GM18505 (cell line): ENCODE measurements at regions not wholly inside any gene's neighbourhood (a gene's known extent, or its start where the extent isn't known, plus 50 kb on each side); places are given as distances from the start of the nearest gene placed in this dataset.
"Not testable (repeated sequence)": the region's sequence is repeated elsewhere in the genome, so short reads cannot be mapped to it uniquely, and the experiment has no call there.

Source experiments
- ATAC-seq: cut with Tn5 transposase; IDR thresholded peaks from one replicate; pipeline ENCODE4 v1.9.1; 2021; ENCODE audit not compliant: unreplicated experiment
- POLR2A ChIP-seq: IDR thresholded peaks from 4 replicates; pipeline ENCODE4 v1.6.1; 2011; ENCODE audit warnings: borderline replicate concordance; ENCODE audit not compliant: insufficient read depth, insufficient read length; ENCODE audit errors: extremely low read depth

DNA sequence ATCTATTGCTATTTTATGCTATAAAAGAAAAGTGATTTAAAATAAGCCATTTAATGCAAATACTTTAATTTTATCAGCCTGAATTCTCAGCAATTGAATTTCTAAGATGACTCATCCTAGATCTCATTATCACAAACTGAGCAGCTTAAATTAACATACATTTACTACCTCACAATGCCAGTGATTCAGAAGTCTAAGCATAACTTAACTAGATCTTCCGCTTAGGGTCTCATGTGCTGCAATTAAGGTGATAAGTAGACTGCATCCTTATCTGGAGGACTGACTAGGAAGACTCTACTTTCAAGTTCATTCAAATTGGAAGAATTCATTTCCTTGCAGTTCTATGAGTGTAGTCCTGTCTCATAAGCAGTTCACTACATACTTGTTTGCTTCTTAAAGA, 286.6 kb downstream of the COL11A1 start:
- no peak for TF ChIP-seq POLR2A
- ATAC-seq = no peak

DNA sequence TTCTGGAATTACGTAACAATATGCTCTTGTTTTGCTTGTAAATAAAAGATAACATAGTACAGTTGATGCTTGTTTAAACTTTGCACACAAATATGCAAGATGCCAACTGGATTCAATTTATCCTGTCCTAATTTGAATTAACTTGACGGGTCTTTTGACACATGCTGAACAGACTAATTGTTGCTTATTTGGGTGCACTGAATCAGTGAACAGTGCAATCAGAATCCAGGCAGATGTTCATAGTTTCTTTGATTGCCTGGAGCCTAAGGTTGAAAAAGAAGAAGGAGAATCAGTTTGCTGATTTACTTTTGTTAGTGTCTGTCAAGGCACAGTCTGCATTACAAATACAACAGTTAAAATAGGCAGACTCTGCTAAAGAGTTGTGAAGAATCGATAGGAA, 307.9 kb downstream of the COL11A1 start:
- ATAC-seq = no peak
- TF ChIP-seq POLR2A = no peak

DNA sequence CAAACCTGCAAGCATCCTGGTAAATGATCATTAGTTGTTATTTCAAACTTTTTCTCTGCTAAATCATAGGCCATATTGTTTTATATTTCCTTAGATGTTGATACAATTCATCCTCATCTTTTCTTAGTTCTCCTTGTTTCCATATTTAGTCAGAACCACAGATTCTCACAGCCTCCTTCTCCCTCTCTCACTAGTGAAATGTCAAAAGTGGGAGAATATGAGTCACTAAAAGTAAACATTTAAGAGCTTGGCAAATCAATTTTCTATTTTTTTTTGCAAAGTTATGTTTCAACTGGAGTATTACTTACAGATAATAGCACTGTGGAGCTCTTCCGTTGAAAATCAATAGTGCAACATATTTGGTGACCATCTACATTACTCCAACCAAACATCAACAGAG, 308.8 kb downstream of the COL11A1 start:
- ATAC-seq = no peak
- TF ChIP-seq POLR2A = no peak

DNA sequence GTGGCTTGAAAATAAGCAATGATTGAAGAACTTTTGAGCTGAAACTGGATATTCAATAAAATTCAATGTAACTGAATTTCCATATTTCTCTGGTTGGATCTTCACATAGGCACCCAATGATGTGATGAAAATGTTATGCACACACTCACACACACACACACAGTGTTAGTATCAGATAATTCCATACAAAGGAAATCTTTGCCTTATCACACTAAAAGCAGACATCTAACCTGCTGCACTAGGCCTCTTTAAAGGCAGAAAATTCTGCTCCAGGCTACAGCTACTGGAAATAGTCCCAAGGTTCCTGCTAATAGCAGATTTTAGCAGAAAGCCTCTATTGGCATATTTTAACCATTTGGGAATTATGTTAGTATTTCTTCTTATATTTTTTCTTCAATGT, 309.6 kb downstream of the COL11A1 start:
- no peak for TF ChIP-seq POLR2A
- no peak for ATAC-seq

DNA sequence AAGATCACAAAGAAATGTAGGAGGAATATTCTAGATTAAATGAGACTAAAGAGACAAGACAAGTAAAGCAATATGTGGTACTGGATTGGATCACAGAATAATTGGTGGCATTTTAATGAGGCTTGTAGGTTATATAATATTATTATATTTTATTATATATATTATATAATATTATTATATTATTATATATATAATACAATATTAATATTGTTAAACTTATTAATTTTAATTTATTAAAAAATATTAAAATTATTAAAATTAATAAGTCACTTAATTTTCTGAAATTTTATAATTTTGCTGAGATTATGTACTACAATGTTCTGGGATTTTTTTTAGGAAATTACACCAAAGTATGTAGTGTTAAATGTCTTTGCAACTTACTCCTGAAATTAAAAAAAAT, 311.9 kb downstream of the COL11A1 start:
- TF ChIP-seq POLR2A = no peak
- ATAC-seq = no peak

DNA sequence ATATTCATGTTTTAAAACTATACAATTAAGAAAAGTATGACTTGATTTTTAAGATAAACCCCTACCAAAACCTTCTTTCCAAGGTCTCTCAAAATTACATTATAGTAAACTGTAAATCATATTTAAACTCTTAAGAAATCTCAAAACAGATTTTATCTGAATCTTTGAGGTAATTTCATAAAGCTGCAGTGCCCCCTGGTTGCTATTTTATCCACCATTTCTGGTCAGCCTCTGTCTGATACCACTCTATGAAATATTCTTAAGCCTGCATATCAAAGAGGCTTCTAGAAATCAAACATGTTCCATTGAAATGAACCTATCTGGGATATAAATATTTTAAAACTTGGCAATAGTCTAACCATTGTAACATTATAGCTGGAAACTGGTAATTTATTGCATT, 317.3 kb downstream of the COL11A1 start:
- TF ChIP-seq POLR2A = no peak
- ATAC-seq = no peak

DNA sequence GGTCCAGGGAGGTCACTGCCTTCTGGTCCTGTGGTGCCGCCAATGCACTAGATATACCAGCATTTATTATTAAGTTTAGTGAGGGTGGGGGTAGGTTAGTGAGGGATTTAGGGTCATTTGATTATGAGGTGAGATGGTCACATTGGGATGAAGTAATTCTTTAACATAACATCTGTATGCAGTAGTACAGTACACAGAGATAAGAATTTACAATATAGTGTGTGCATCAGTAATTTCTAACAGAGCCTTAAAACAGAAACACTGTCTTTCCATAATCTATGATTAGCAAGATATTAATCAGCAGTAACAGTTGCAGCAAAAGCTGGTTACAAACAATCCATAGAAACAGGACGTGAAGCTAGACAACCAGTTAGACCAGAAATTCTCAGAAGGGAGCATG, 318.4 kb downstream of the COL11A1 start:
- ATAC-seq = not testable (repeated sequence)

DNA sequence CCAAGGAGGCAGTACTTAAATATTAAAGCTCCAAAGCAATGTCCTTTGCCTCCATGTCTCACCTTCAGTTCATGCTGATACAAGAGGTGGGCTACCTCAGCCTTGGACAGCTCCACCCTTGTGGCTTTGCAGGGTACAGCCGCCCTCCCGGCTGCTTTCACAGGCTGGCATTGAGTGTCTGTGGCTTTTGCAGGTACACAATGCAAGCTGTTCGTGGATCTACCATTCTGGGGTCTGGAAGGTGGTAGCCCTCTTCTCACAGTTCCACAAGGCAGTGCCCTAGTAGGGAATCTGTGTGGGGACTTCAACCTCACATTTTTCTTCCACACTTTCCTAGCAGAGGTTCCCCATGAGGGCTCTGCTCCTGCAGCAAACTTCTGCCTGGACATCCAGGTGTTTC, 324.8 kb downstream of the COL11A1 start:
- no peak for TF ChIP-seq POLR2A
- no peak for ATAC-seq

DNA sequence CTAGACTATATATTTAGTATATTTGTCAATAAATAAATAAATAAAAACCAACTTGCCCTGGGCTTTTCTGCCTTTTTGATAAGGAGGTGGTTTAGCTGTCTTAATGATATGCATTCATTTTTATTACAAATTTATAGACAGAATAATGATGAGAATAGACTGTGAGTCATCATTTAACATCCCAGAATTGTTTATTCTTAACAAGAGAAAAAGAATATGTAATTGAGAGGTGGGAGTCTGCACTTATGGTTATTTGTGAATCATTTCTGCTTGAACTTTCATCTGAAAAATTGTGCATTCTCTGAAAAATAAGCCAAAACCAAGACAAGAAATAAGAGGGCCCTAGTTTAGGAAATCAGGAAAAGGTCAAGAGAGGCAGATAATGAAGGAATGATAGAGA, 326.2 kb downstream of the COL11A1 start:
- TF ChIP-seq POLR2A = no peak

DNA sequence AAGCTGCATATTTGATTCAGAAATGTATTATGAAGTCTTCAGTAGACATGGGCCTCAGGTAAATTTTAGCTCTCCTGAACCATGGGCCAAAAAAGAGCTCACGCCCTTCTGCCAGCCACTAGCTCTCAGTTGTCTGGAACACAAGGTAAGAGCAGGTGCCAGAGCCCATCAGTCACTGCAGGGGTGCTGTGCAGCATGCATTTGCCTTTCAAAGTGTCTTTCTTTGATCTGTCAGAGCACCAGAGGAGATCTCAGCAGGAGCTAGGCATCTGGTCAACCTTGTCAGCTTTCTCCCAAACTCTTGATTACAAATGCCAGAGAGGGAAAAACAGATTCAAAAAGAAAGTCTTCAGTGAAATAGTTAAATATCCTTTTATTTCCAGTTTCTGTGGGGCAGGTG, 332.3 kb downstream of the COL11A1 start:
- no peak for TF ChIP-seq POLR2A
- ATAC-seq = no peak

More for the DNA sequence above, 326.2 kb downstream of the COL11A1 start:
- ATAC-seq = no peak

DNA sequence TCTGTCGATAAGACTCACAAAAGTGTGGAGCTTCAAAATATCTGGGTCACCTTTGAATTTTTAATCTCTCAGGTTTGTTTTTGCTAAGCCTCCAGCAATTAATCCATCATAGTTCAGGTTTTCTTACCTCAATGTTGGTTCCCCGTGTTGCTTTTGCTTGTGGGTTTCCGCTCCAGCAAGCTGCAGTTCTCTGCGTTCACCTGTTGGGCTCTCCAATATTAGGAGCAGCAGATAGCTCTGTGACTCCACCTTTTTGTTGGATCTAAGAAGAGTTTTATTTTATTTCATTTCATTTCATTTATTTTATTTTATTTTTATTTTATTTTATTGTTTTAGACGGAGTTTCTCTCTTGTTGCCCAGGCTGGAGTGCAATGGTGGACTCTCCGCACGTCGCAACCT, 335.5 kb downstream of the COL11A1 start:
- no peak for TF ChIP-seq POLR2A

DNA sequence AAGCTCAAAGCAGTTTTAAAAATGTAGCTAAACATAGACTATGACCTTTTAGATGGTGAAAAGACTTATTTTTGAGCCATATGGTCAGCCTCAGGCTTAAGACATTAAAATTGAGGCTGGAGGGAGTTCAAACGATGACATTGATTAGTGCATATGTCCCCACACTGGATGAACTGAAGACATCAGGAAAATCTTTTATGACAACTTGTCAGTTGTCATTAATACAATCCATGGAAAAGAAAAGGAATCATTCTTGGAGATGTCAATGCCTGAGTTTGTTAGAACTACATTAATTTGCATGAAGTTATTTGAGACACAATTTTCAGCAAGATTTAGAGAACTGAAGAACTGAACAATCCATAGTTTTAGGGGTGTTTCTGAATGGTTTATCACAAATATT, 349.9 kb downstream of the COL11A1 start:
- TF ChIP-seq POLR2A = no peak
- ATAC-seq = no peak

More for the DNA sequence above, 335.5 kb downstream of the COL11A1 start:
- ATAC-seq = no peak

DNA sequence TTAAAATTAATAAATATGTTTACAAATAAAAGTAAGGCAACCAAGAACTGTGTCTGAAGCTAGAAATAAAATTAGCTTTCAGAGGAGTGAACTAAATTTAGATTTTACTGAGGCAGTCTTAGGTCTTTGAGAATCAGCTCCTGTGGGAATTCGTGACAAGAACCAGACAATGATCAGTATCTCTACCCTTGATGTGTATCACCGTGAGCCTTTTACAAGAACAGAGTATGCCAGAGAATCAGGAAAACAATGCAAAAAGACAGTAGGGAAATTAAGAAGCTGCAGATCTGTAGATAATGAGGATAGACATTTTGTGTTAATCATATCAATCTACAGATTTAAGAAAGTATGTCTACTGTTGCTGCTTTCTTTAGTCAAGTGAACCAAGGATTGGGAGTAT, 351.0 kb downstream of the COL11A1 start:
- no peak for ATAC-seq
- TF ChIP-seq POLR2A = no peak

DNA sequence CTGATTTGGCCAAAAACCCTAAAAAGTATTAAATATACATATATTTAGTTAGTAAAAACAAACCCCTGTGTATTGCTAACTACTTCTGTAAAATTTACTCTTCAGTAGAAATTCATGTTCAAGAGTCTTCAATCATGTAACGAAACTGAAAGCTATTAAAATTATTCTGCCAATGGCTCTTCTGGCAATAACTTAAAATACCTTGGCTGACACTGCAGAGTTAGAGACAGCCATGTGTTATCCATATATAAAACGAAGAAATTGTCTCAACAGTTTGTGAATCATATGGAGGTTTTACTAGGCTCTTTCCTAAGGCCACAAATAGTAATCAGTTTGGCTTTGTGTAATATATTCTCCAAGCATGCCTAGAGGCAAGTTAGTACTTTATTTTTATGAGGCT, 357.2 kb downstream of the COL11A1 start:
- TF ChIP-seq POLR2A = no peak
- ATAC-seq = no peak

DNA sequence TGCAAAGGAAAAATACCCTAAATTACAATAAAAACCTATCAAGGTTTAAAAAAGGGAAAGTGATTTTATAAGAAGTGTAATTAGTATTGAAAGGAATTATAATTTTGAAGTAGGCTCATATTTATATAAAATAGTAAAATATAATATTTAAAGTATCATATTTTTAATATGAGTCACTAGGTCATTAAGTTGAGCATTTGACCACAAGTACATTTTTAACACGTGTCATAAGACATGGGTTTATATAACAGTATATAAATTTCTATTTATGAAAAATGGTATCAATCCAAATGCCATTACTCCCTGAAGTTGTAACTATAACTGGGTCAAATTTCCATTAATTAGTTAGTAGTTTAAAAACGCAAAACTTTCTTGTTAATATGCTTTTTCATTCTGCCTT, 365.9 kb downstream of the COL11A1 start:
- TF ChIP-seq POLR2A = no peak
- no peak for ATAC-seq
